ENCODE measurements at regions not wholly inside any gene's neighbourhood (a gene's known extent, or its start where the extent isn't known, plus 50 kb on each side); places are given as distances from the start of the nearest gene placed in this dataset.

- WGBS, 2 donors (ENCODE audit: extremely low coverage in 2 of 2, insufficient read length in 2 of 2, insufficient replicate concordance in 1 of 2): no CpG with 5 or more reads among the region's 5 CpGs
- H3K27me3 ChIP-seq (ENCODE audit: control insufficient read depth in 3 of 3, insufficient read depth in 3 of 3, low read depth in 1 of 3, low read length in 3 of 3): no peaks in the 10 kb centered on the region
Measured at GRCh38 chr3:66851894-66852613, 146.1 kb upstream of the KBTBD8 start.

GRCh38 chr3:66854601-66855151 is 143.4 kb upstream of the KBTBD8 start:
- Histone ChIP-seq H3K23ac (ENCODE audit: low read depth, low read length, poor library complexity) (no peak overlapping the region), H3K4me1 (ENCODE audit: control insufficient read depth in 2 of 2, insufficient read depth in 1 of 2, low read depth in 1 of 2, low read length in 2 of 2) (peaks cover 0 to 13% of the 10 kb centered on the region in 2 donors), H3K9ac (ENCODE audit: low read depth, low read length, poor library complexity) (no peak overlapping the region), H3K36me3 (replicated peaks in 1 of 2; ENCODE audit: control insufficient read depth in 2 of 2, insufficient read depth in 2 of 2, low read length in 2 of 2) (no peaks in the 10 kb centered on the region), H3K27ac (replicated peaks; ENCODE audit: low read length) (no peak overlapping the region), H2BK5ac (ENCODE audit: low read length) (no peak overlapping the region), H3K4ac (ENCODE audit: low read length) (no peak overlapping the region), H2AK5ac (ENCODE audit: low read depth, low read length) (no peak overlapping the region), H2BK12ac (ENCODE audit: low read length) (no peak overlapping the region), H3K4me2 (ENCODE audit: insufficient read depth, low read length, poor library complexity, severe bottlenecking) (no peak overlapping the region), H3K9me3 (replicated peaks in 1 of 2; ENCODE audit: control insufficient read depth in 2 of 2, insufficient read depth in 1 of 2, low read depth in 1 of 2, low read length in 2 of 2) (peaks cover 0 to 9% of the 10 kb centered on the region in 2 donors), H3K14ac (ENCODE audit: low read length) (no peak overlapping the region), H2AFZ (ENCODE audit: low read length) (peak overlapping the region; percentile 55), H3K79me1 (ENCODE audit: low read depth, low read length) (no peaks in the 10 kb centered on the region), H3K27me3 (ENCODE audit: control insufficient read depth in 3 of 3, insufficient read depth in 3 of 3, low read depth in 1 of 3, low read length in 3 of 3) (no peaks in the 10 kb centered on the region), H3K18ac (ENCODE audit: low read length) (no peak overlapping the region), H4K91ac (ENCODE audit: low read depth, low read length, poor library complexity) (no peak overlapping the region), H3K4me3 (ENCODE audit: low read length in 2 of 2) (no peak overlapping the region), H2BK15ac (ENCODE audit: low read length) (no peak overlapping the region), H4K8ac (ENCODE audit: low read depth, low read length) (no peak overlapping the region), H2BK120ac (ENCODE audit: low read depth, low read length) (no peak overlapping the region)
- DNase-seq (ENCODE audit: low spot score): no peak
- WGBS, 2 donors (ENCODE audit: extremely low coverage in 2 of 2, insufficient read length in 2 of 2, insufficient replicate concordance in 1 of 2): no CpG with 5 or more reads among the region's 4 CpGs

More at GRCh38 chr3:66851894-66852613, 146.1 kb upstream of the KBTBD8 start:
- no peak overlapping the region for H2BK5ac ChIP-seq (ENCODE audit: low read length)
- no peak overlapping the region for H3K18ac ChIP-seq (ENCODE audit: low read length)
- H3K14ac ChIP-seq (ENCODE audit: low read length): no peak overlapping the region
- no peak overlapping the region for H2AK5ac ChIP-seq (ENCODE audit: low read depth, low read length)
- no peaks in the 10 kb centered on the region for H3K79me1 ChIP-seq (ENCODE audit: low read depth, low read length)
- H2BK120ac ChIP-seq (ENCODE audit: low read depth, low read length): no peak overlapping the region
- no peak overlapping the region for H4K91ac ChIP-seq (ENCODE audit: low read depth, low read length, poor library complexity)
- H2BK15ac ChIP-seq (ENCODE audit: low read length): no peak overlapping the region
- no peak overlapping the region for H4K8ac ChIP-seq (ENCODE audit: low read depth, low read length)
- H3K4ac ChIP-seq (ENCODE audit: low read length): no peak overlapping the region
- H3K4me3 ChIP-seq (ENCODE audit: low read length in 2 of 2): no peak overlapping the region
- H3K36me3 ChIP-seq (replicated peaks in 1 of 2; ENCODE audit: control insufficient read depth in 2 of 2, insufficient read depth in 2 of 2, low read length in 2 of 2): no peaks in the 10 kb centered on the region
- H3K23ac ChIP-seq (ENCODE audit: low read depth, low read length, poor library complexity): no peak overlapping the region
- peak overlapping the region; percentile 66 for H2AFZ ChIP-seq (ENCODE audit: low read length)
- peaks cover 0 to 13% of the 10 kb centered on the region in 2 donors for H3K4me1 ChIP-seq (ENCODE audit: control insufficient read depth in 2 of 2, insufficient read depth in 1 of 2, low read depth in 1 of 2, low read length in 2 of 2)
- H3K9me3 ChIP-seq (replicated peaks in 1 of 2; ENCODE audit: control insufficient read depth in 2 of 2, insufficient read depth in 1 of 2, low read depth in 1 of 2, low read length in 2 of 2): peaks cover 0 to 9% of the 10 kb centered on the region in 2 donors
- no peak overlapping the region for H2BK12ac ChIP-seq (ENCODE audit: low read length)
- no peak for DNase-seq (ENCODE audit: low spot score)
- no peak overlapping the region for H3K27ac ChIP-seq (replicated peaks; ENCODE audit: low read length)
- H3K9ac ChIP-seq (ENCODE audit: low read depth, low read length, poor library complexity): no peak overlapping the region
- no peak overlapping the region for H3K4me2 ChIP-seq (ENCODE audit: insufficient read depth, low read length, poor library complexity, severe bottlenecking)

GRCh38 chr3:66856533-66856932 is 141.6 kb upstream of the KBTBD8 start:
- H3K4ac ChIP-seq (ENCODE audit: low read length): no peak overlapping the region
- no peak overlapping the region for H3K14ac ChIP-seq (ENCODE audit: low read length)
- no peaks in the 10 kb centered on the region for H3K36me3 ChIP-seq (replicated peaks in 1 of 2; ENCODE audit: control insufficient read depth in 2 of 2, insufficient read depth in 2 of 2, low read length in 2 of 2)
- H3K9me3 ChIP-seq (replicated peaks in 1 of 2; ENCODE audit: control insufficient read depth in 2 of 2, insufficient read depth in 1 of 2, low read depth in 1 of 2, low read length in 2 of 2): peaks cover 0 to 12% of the 10 kb centered on the region in 2 donors
- no peak overlapping the region for H3K18ac ChIP-seq (ENCODE audit: low read length)
- no peaks in the 10 kb centered on the region for H3K79me1 ChIP-seq (ENCODE audit: low read depth, low read length)
- no peak overlapping the region for H4K8ac ChIP-seq (ENCODE audit: low read depth, low read length)
- H3K27me3 ChIP-seq (ENCODE audit: control insufficient read depth in 3 of 3, insufficient read depth in 3 of 3, low read depth in 1 of 3, low read length in 3 of 3): no peaks in the 10 kb centered on the region
- no peak overlapping the region for H2BK15ac ChIP-seq (ENCODE audit: low read length)
- no peak overlapping the region for H4K91ac ChIP-seq (ENCODE audit: low read depth, low read length, poor library complexity)
- WGBS, 2 donors (ENCODE audit: extremely low coverage in 2 of 2, insufficient read length in 2 of 2, insufficient replicate concordance in 1 of 2): no CpG with 5 or more reads among the region's 8 CpGs
- no peak overlapping the region for H2BK5ac ChIP-seq (ENCODE audit: low read length)
- H3K4me3 ChIP-seq (ENCODE audit: low read length in 2 of 2): no peak overlapping the region
- H3K23ac ChIP-seq (ENCODE audit: low read depth, low read length, poor library complexity): no peak overlapping the region
- H3K4me2 ChIP-seq (ENCODE audit: insufficient read depth, low read length, poor library complexity, severe bottlenecking): no peak overlapping the region
- H2AK5ac ChIP-seq (ENCODE audit: low read depth, low read length): no peak overlapping the region
- peaks cover 0 to 13% of the 10 kb centered on the region in 2 donors for H3K4me1 ChIP-seq (ENCODE audit: control insufficient read depth in 2 of 2, insufficient read depth in 1 of 2, low read depth in 1 of 2, low read length in 2 of 2)
- H2BK120ac ChIP-seq (ENCODE audit: low read depth, low read length): no peak overlapping the region
- H3K9ac ChIP-seq (ENCODE audit: low read depth, low read length, poor library complexity): no peak overlapping the region
- H3K27ac ChIP-seq (replicated peaks; ENCODE audit: low read length): no peak overlapping the region
- H2BK12ac ChIP-seq (ENCODE audit: low read length): no peak overlapping the region
- DNase-seq (ENCODE audit: low spot score): no peak
- no peak overlapping the region for H2AFZ ChIP-seq (ENCODE audit: low read length)

GRCh38 chr3:66858656-66859381 is 139.3 kb upstream of the KBTBD8 start:
- Histone ChIP-seq H2BK120ac (ENCODE audit: low read depth, low read length) (no peak overlapping the region), H3K27ac (replicated peaks; ENCODE audit: low read length) (no peak overlapping the region), H2BK15ac (ENCODE audit: low read length) (no peak overlapping the region), H2BK5ac (ENCODE audit: low read length) (no peak overlapping the region), H3K27me3 (ENCODE audit: control insufficient read depth in 3 of 3, insufficient read depth in 3 of 3, low read depth in 1 of 3, low read length in 3 of 3) (no peaks in the 10 kb centered on the region), H2BK12ac (ENCODE audit: low read length) (no peak overlapping the region), H3K4me3 (ENCODE audit: low read length in 2 of 2) (no peak overlapping the region), H3K9ac (ENCODE audit: low read depth, low read length, poor library complexity) (no peak overlapping the region), H3K4me1 (ENCODE audit: control insufficient read depth in 2 of 2, insufficient read depth in 1 of 2, low read depth in 1 of 2, low read length in 2 of 2) (peaks cover 0 to 13% of the 10 kb centered on the region in 2 donors), H4K8ac (ENCODE audit: low read depth, low read length) (no peak overlapping the region), H3K9me3 (replicated peaks in 1 of 2; ENCODE audit: control insufficient read depth in 2 of 2, insufficient read depth in 1 of 2, low read depth in 1 of 2, low read length in 2 of 2) (peaks cover 0 to 3% of the 10 kb centered on the region in 2 donors), H3K14ac (ENCODE audit: low read length) (no peak overlapping the region), H3K18ac (ENCODE audit: low read length) (peak overlapping the region; percentile 68), H3K4me2 (ENCODE audit: insufficient read depth, low read length, poor library complexity, severe bottlenecking) (no peak overlapping the region), H3K36me3 (replicated peaks in 1 of 2; ENCODE audit: control insufficient read depth in 2 of 2, insufficient read depth in 2 of 2, low read length in 2 of 2) (no peaks in the 10 kb centered on the region), H3K4ac (ENCODE audit: low read length) (no peak overlapping the region), H2AK5ac (ENCODE audit: low read depth, low read length) (no peak overlapping the region), H2AFZ (ENCODE audit: low read length) (peak overlapping the region; percentile 4), H3K23ac (ENCODE audit: low read depth, low read length, poor library complexity) (no peak overlapping the region), H4K91ac (ENCODE audit: low read depth, low read length, poor library complexity) (no peak overlapping the region), H3K79me1 (ENCODE audit: low read depth, low read length) (no peaks in the 10 kb centered on the region)
- WGBS, 2 donors (ENCODE audit: extremely low coverage in 2 of 2, insufficient read length in 2 of 2, insufficient replicate concordance in 1 of 2): no CpG with 5 or more reads among the region's 15 CpGs
- no peak for DNase-seq (ENCODE audit: low spot score)

All from neuronal stem cell (in vitro differentiated cells).